HG02571 (cell line): ENCODE measurements at regions not wholly inside any gene's neighbourhood (a gene's known extent, or its start where the extent isn't known, plus 50 kb on each side); places are given as distances from the start of the nearest gene placed in this dataset.
"Not testable (repeated sequence)": the region's sequence is repeated elsewhere in the genome, so short reads cannot be mapped to it uniquely, and the experiment has no call there.

Experiments used
- ATAC-seq: cut with Tn5 transposase; IDR thresholded peaks from one replicate; pipeline ENCODE4 v1.9.1; 2021; ENCODE audit warnings: mild to moderate bottlenecking, moderate library complexity; ENCODE audit not compliant: unreplicated experiment

- ATAC-seq: not testable (repeated sequence)
Measured at GRCh38 chr7:123264820-123265219, 65.1 kb upstream of the SLC13A1 start.

GRCh38 chr7:123260428-123260960, 60.7 kb upstream of the SLC13A1 start:
- no peak for ATAC-seq

- no peak for ATAC-seq
Measured at GRCh38 chr7:123259759-123260158, 60.0 kb upstream of the SLC13A1 start.
